ENCODE measurements at regions not wholly inside any gene's neighbourhood (a gene's known extent, or its start where the extent isn't known, plus 50 kb on each side); places are given as distances from the start of the nearest gene placed in this dataset.

GRCh38 chr13:111409413-111409812 is 89.0 kb downstream of the TEX29 start:
- no peak for TF ChIP-seq CTCF (IDR thresholded peaks at IDR 0.05)
- TF ChIP-seq POLR2A (IDR thresholded peaks at IDR 0.05): no peak

All from body of pancreas (tissue), 4 donors.